Bronchial epithelial cell (primary cell): ENCODE measurements at regions not wholly inside any gene's neighbourhood (a gene's known extent, or its start where the extent isn't known, plus 50 kb on each side); places are given as distances from the start of the nearest gene placed in this dataset.
A peak's percentile ranks its signal among the peaks of the same experiment; 100 is the strongest.

ENCODE experiments used
- DNase-seq: peaks from one replicate; pipeline ENCODE4 v3.0.0-alpha.2; 2010; ENCODE audit warnings: low read depth
- FAIRE-seq: peaks from 2 replicates; lab custom pipeline; 2011; peaks lifted over from hg19 to GRCh38; lab: Jason Lieb, UNC
- H3K27me3 ChIP-seq: 2 replicates; pipeline ENCODE4 v1.5.1; 2011; ENCODE audit warnings: low read length; ENCODE audit not compliant: control insufficient read depth, insufficient read depth
- H3K36me3 ChIP-seq: 2 replicates; pipeline ENCODE4 v1.5.1; 2011; ENCODE audit warnings: low read length; ENCODE audit not compliant: control insufficient read depth, insufficient read depth
- H3K4me3 ChIP-seq: 2 replicates; pipeline ENCODE4 v1.5.1; 2011; ENCODE audit warnings: mild to moderate bottlenecking, low read depth, low read length, control low read depth
- CTCF ChIP-seq: IDR thresholded peaks from 2 replicates; pipeline ENCODE4 v1.5.1; 2011; ENCODE audit warnings: mild to moderate bottlenecking, moderate library complexity, low read length, control low read depth, inconsistent platforms; ENCODE audit not compliant: insufficient read depth, severe bottlenecking

GRCh38 chr6:79764747-79765146 is 133.6 kb downstream of the SH3BGRL2 start:
- FAIRE-seq = peak; percentile 55
- H3K36me3 ChIP-seq = no peaks in the 10 kb centered on the region
- H3K4me3 ChIP-seq = no peak overlapping the region
- no peak for DNase-seq
- TF ChIP-seq CTCF = no peak
- H3K27me3 ChIP-seq = no peaks in the 10 kb centered on the region

DNA sequence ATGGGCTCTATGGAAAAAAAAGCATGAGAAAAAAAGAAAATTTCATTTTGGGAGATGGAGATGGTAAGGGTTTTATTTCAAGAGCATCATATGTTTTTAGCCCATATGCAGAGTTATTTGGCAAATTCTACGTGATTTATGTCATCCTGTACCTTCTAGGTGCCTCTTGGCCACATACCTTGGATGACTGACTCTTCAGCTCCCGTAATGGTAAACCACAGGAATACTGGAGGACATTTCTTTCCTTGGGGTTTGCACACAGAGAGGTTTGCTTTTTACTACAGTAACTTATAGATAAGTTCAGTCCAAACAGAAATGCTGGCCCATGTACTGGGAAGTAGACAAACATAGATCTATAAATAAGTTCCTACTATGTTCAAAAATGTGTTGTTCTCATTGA is 132.2 kb downstream of the SH3BGRL2 start:
- FAIRE-seq (no peak), DNase-seq (no peak)
- Histone ChIP-seq H3K4me3 (no peak overlapping the region), H3K36me3 (no peaks in the 10 kb centered on the region), H3K27me3 (no peaks in the 10 kb centered on the region)
- TF ChIP-seq CTCF = no peak

DNA sequence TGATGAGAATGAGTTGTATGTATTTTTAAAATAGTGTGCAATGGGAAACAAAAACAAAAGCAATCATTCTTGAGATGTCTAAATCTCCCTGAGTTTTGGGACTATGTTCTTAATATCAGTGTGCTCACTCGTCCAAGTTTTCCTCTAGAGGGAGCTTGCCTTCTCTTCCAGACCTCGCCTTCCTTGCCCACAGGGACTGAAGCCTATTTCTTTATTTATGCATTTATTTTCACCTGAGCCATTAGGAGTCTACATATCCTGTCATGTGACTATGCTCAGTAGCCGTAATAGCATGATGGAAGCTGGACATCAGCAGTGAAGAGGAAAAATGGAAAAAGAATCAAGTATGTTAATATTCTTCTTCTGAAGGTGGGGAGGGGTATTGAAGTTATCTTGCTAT is 131.2 kb downstream of the SH3BGRL2 start:
- peak; percentile 31 for TF ChIP-seq CTCF
- FAIRE-seq = no peak

GRCh38 chr6:79756496-79756895 is 125.4 kb downstream of the SH3BGRL2 start:
- no peak for FAIRE-seq
- Histone ChIP-seq H3K27me3 (no peaks in the 10 kb centered on the region), H3K36me3 (no peaks in the 10 kb centered on the region), H3K4me3 (no peak overlapping the region)
- no peak for TF ChIP-seq CTCF
- DNase-seq = no peak

More for the DNA sequence above, 131.2 kb downstream of the SH3BGRL2 start:
- peak; percentile 16 for DNase-seq
- no peak overlapping the region for H3K4me3 ChIP-seq
- no peaks in the 10 kb centered on the region for H3K36me3 ChIP-seq
- H3K27me3 ChIP-seq = no peaks in the 10 kb centered on the region

- Histone ChIP-seq H3K27me3 (no peaks in the 10 kb centered on the region), H3K36me3 (no peaks in the 10 kb centered on the region), H3K4me3 (no peak overlapping the region)
- FAIRE-seq (no peak), DNase-seq (no peak)
- TF ChIP-seq CTCF = no peak
Measured at GRCh38 chr6:79755967-79756366, 124.8 kb downstream of the SH3BGRL2 start.
